GM12878 (cell line): ENCODE measurements at regions not wholly inside any gene's neighbourhood (a gene's known extent, or its start where the extent isn't known, plus 50 kb on each side); places are given as distances from the start of the nearest gene placed in this dataset.

ENCODE experiments used
- ATAC-seq: fragments of 200-7000 bp; cut with Tn5 transposase; 3 replicates; pipeline ENCODE4 v1.9.1; 2020; ENCODE audit warnings: mild to moderate bottlenecking, moderate library complexity
- BruUV-seq: library from RNA; stranded (reverse); fragments of 400-500 nt; replicated peaks from 2 replicates; lab custom pipeline; 2021; lab: Mats Ljungman, UMichigan
- CTCF ChIA-PET: fragments of 300-600 bp; sonication (Branson Sonifier 250); formaldehyde crosslinking; extraction: SDS; loops from one replicate; lab custom pipeline; 2021; ENCODE audit warnings: inconsistent platforms; lab: Yijun Ruan, JAX
- POLR2A ChIA-PET: fragments of 350-600 bp; formaldehyde crosslinking; extraction: SDS; loops from one replicate; lab custom pipeline; 2021; ENCODE audit warnings: inconsistent platforms; lab: Charles Lee
- RAD21 ChIA-PET: fragments of 300-600 bp; sonication (Branson Sonifier 250); formaldehyde crosslinking; loops from one replicate; lab custom pipeline; 2023; ENCODE audit warnings: antibody characterized with exemption; ENCODE audit not compliant: unreplicated experiment; lab: Charles Lee
- SMC1A ChIA-PET: fragments of 300-600 bp; sonication (Branson Sonifier 250); formaldehyde crosslinking; loops from one replicate; lab custom pipeline; 2023; ENCODE audit not compliant: unreplicated experiment, uncharacterized antibody; lab: Charles Lee
- DNase-seq: peaks from one replicate; pipeline ENCODE4 v3.0.0-alpha.2; 2011; ENCODE audit warnings: low read depth, low spot score
- FAIRE-seq: peaks from 3 replicates; lab custom pipeline; 2011; peaks lifted over from hg19 to GRCh38; lab: Jason Lieb, UNC
- H2AFZ ChIP-seq: 2 replicates; pipeline ENCODE4 v1.6.0; 2011; ENCODE audit warnings: low read depth, low read length, control low read depth; ENCODE audit not compliant: control insufficient read depth
- H3K27ac ChIP-seq: 2 replicates; pipeline ENCODE4 v1.5.1; 2011; ENCODE audit warnings: control low read depth; ENCODE audit not compliant: control insufficient read depth, insufficient read depth
- H3K27me3 ChIP-seq, 2 experiments: replicated peaks in 1 of 2; 2 replicates each; pipeline versions ENCODE4 v1.6.0 to v1.6.1; 2011; ENCODE audit warnings: low read length in 1 of 2; ENCODE audit not compliant: control insufficient read depth in 2 of 2, insufficient read depth in 2 of 2
- H3K36me3 ChIP-seq, 2 experiments: 2 replicates each; pipeline ENCODE4 v1.5.1; 2011; ENCODE audit warnings: low read length in 1 of 2; ENCODE audit not compliant: control insufficient read depth in 2 of 2, insufficient read depth in 2 of 2
- H3K4me1 ChIP-seq: 2 replicates; pipeline ENCODE4 v1.6.1; 2011; ENCODE audit warnings: mild to moderate bottlenecking, low read length, moderate library complexity, mixed read lengths; ENCODE audit not compliant: control insufficient read depth, insufficient read depth
- H3K4me2 ChIP-seq: 2 replicates; pipeline ENCODE4 v1.6.0; 2011; ENCODE audit warnings: control low read depth; ENCODE audit not compliant: control insufficient read depth, insufficient read depth
- H3K4me3 ChIP-seq: fragments of 200-600 bp; sonication (generic); 2 replicates; pipeline ENCODE4 v1.5.1; 2016
- H3K79me2 ChIP-seq: 2 replicates; pipeline ENCODE4 v1.6.0; 2011; ENCODE audit warnings: low read length; ENCODE audit not compliant: control insufficient read depth, insufficient read depth
- H3K9ac ChIP-seq: 2 replicates; pipeline ENCODE4 v1.8.0; 2011; ENCODE audit warnings: low read length, control low read depth, mixed read lengths; ENCODE audit not compliant: control insufficient read depth, insufficient read depth
- H3K9me3 ChIP-seq: replicated peaks from 3 replicates; pipeline ENCODE4 v1.5.1; 2011; ENCODE audit warnings: mild to moderate bottlenecking, low read length; ENCODE audit not compliant: control insufficient read depth, insufficient read depth
- H4K20me1 ChIP-seq: 2 replicates; pipeline ENCODE4 v1.6.0; 2011; ENCODE audit not compliant: control insufficient read depth, insufficient read depth
- CUX1 ChIP-seq: IDR thresholded peaks from 2 replicates; pipeline ENCODE4 v1.6.1; 2012; ENCODE audit warnings: improper control_type of control experiment, low read depth, low read length; ENCODE audit not compliant: insufficient replicate concordance
- FOS ChIP-seq: IDR thresholded peaks from 3 replicates; pipeline ENCODE4 v1.6.1; 2011; ENCODE audit warnings: borderline replicate concordance; ENCODE audit not compliant: insufficient read length; ENCODE audit errors: extremely low read depth
- MEF2B ChIP-seq: fragments of 450-650 bp; IDR thresholded peaks from 2 replicates; pipeline ENCODE4 v1.6.1; 2018; ENCODE audit warnings: mild to moderate bottlenecking, moderate library complexity; ENCODE audit not compliant: partially characterized antibody, poor library complexity, severe bottlenecking
- MTA2 ChIP-seq: fragments of 450-650 bp; IDR thresholded peaks from 2 replicates; pipeline ENCODE4 v1.6.1; 2016; ENCODE audit warnings: low read depth, mild to moderate bottlenecking, moderate library complexity
- MYC ChIP-seq: IDR thresholded peaks from 2 replicates; pipeline ENCODE4 v1.6.1; 2011; ENCODE audit warnings: mild to moderate bottlenecking, low read length, moderate library complexity, inconsistent platforms; ENCODE audit not compliant: insufficient read depth, insufficient replicate concordance, insufficient read length, severe bottlenecking
- NFIC ChIP-seq: IDR thresholded peaks from 2 replicates; pipeline ENCODE4 v1.6.1; 2012; ENCODE audit warnings: low read depth, mild to moderate bottlenecking, inconsistent platforms, low read length, moderate library complexity
- POU2F2 ChIP-seq: IDR thresholded peaks from 3 replicates; pipeline ENCODE4 v1.6.1; 2011; ENCODE audit warnings: low read depth, mild to moderate bottlenecking, low read length, borderline replicate concordance
- RFX5 ChIP-seq: IDR thresholded peaks from 2 replicates; pipeline ENCODE4 v1.6.1; 2011; ENCODE audit warnings: low read depth, low read length, improper control_type of control experiment
- SIX5 ChIP-seq: IDR thresholded peaks from 2 replicates; pipeline ENCODE4 v1.6.1; 2011; ENCODE audit warnings: mild to moderate bottlenecking, low read depth, low read length, moderate library complexity; ENCODE audit not compliant: severe bottlenecking
- SUZ12 ChIP-seq: fragments of 200-600 bp; sonication (generic); IDR thresholded peaks from one replicate; pipeline ENCODE4 v1.6.1; 2018; ENCODE audit warnings: antibody characterized with exemption, mild to moderate bottlenecking; ENCODE audit not compliant: unreplicated experiment
- TAF1 ChIP-seq: IDR thresholded peaks from 2 replicates; pipeline ENCODE4 v1.6.1; 2011; ENCODE audit warnings: mild to moderate bottlenecking, low read depth, low read length, borderline replicate concordance
- TCF12 ChIP-seq: IDR thresholded peaks from 2 replicates; pipeline ENCODE4 v1.6.1; 2011; ENCODE audit warnings: low read depth, mild to moderate bottlenecking, low read length
- WGBS: methylation state at CpG from one replicate; pipeline ENCODE4 v1.1.6; 2016; ENCODE audit warnings: low lambda C conversion rate; ENCODE audit not compliant: insufficient replicate concordance, insufficient coverage; ENCODE audit errors: missing lambda C conversion rate; 5-methylcytosine and 5-hydroxymethylcytosine counted together
- in situ Hi-C: fragments of 300-500 bp; cut with MboI; formaldehyde crosslinking; loops from 9 replicates; pipeline ENCODE4 v1.14.3; 2018; ENCODE audit warnings: mixed read lengths
- intact Hi-C: fragments of 100-400 bp; cut with micrococcal nuclease; formaldehyde crosslinking; loops from one replicate; pipeline ENCODE4 v1.14.2; 2022; ENCODE audit not compliant: unreplicated experiment

GRCh38 chr2:138175066-138175465 lies 210.8 kb downstream of the HNMT start (continued):
- TF ChIP-seq MEF2B, result no peak

DNA sequence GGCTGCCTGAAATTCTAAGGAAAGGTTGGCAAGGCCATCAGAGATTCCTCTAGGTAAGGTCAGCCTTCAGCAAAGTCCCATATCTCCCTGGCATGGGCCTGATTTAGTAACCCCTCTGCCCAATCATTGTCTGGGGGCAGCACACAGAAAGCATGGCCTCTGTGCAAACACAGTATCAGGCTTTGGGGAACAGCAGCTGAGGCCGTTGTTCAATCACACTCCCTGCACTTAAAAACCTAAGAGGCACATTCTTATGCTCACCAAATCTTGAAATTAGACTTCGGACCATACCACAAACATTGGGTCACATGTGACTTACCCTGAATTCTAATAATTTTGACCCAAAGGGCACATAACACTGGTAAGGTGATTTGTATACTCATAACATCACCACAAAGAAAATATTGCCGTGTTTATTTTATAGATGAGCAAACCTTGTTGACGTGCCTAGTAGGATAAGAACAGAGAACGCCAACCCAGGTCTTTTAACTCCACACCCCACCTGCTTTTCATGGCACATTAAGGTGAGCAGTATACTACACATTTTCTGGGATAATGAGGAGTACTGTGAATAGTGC lies 212.7 kb downstream of the HNMT start:
- no peak for FAIRE-seq
- Histone ChIP-seq H3K4me2 (no peak overlapping the region), H3K36me3 (no peaks in the 10 kb centered on the region), H3K9ac (no peak overlapping the region), H3K4me1 (no peaks in the 10 kb centered on the region), H3K27me3 (no peaks in the 10 kb centered on the region), H3K4me3 (no peak overlapping the region), H3K79me2 (no peaks in the 10 kb centered on the region), H3K9me3 (no peaks in the 10 kb centered on the region), H4K20me1 (no peaks in the 10 kb centered on the region), H2AFZ (no peak overlapping the region), H3K27ac (no peak overlapping the region)
- POLR2A ChIA-PET, result no interaction called here
- in situ Hi-C loops (no loop called here), intact Hi-C loops (no loop called here)
- WGBS, result 32% methylated on average over 5 of the region's 5 CpGs
- TF ChIP-seq TAF1, result no peak
- TF ChIP-seq MTA2, result no peak
- TF ChIP-seq MYC, result no peak
- no peak for TF ChIP-seq RFX5
- TF ChIP-seq TCF12, result no peak
- no peak for DNase-seq
- SMC1A ChIA-PET, result no interaction called here
- CTCF ChIA-PET, result no interaction called here
- RAD21 ChIA-PET, result no interaction called here
- BruUV-seq, result no TSS peak
- ATAC-seq, result no peak

DNA sequence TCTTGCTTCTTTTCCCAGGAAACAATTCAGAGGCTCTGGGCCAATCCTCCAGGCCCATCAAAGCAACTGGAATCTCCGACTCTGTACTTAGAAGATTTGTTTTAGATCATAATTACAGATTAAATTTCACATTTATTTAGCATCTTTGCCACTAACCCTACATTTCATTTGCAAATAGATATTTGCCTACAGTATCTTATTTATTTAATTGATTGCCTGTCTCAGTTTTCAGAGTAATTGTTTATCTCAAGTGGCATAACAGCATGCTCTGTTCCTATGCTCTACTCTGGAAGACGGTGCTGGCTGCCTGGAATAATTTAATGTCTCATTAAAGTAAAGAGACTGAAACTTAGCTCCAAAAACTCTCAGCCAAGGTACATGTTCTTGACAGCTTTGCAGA lies 213.4 kb downstream of the HNMT start:
- ChIA-PET POLR2A (no interaction called here), RAD21 (no interaction called here), CTCF (no interaction called here), SMC1A (no interaction called here)
- intact Hi-C loops, result no loop called here
- no peaks in the 10 kb centered on the region for H3K79me2 ChIP-seq
- WGBS, result 38% methylated on average over 2 of the region's 2 CpGs
- no peaks in the 10 kb centered on the region for H3K4me1 ChIP-seq
- H3K4me2 ChIP-seq, result no peak overlapping the region
- H3K9ac ChIP-seq, result no peak overlapping the region
- in situ Hi-C loops, result no loop called here
- H2AFZ ChIP-seq, result no peak overlapping the region
- no peak overlapping the region for H3K4me3 ChIP-seq
- H4K20me1 ChIP-seq, result no peaks in the 10 kb centered on the region
- BruUV-seq, result no TSS peak
- FAIRE-seq (no peak), ATAC-seq (no peak), DNase-seq (no peak)
- H3K9me3 ChIP-seq, result no peaks in the 10 kb centered on the region
- no peaks in the 10 kb centered on the region for H3K36me3 ChIP-seq
- no peak overlapping the region for H3K27ac ChIP-seq
- H3K27me3 ChIP-seq, result no peaks in the 10 kb centered on the region
- TF ChIP-seq MEF2B, result no peak
- no peak for TF ChIP-seq SUZ12
- no peak for TF ChIP-seq POU2F2
- no peak for TF ChIP-seq CUX1
- no peak for TF ChIP-seq SIX5
- TF ChIP-seq NFIC, result no peak
- no peak for TF ChIP-seq FOS
